DMS 273 (cell line): ENCODE measurements at regions not wholly inside any gene's neighbourhood (a gene's known extent, or its start where the extent isn't known, plus 50 kb on each side); places are given as distances from the start of the nearest gene placed in this dataset.

Experiments used
- DNase-seq: peaks from one replicate; lab custom pipeline; 2025; ENCODE audit not compliant: unreplicated experiment; lab: John Stamatoyannopoulos, UW

GRCh38 chr10:131785121-131785460 lies 115.7 kb upstream of the PPP2R2D start:
- no peak for DNase-seq

- peak; percentile 58 for DNase-seq
These were observed 113.8 kb upstream of the PPP2R2D start for GRCh38 chr10:131786756-131787605.

GRCh38 chr10:131787961-131788360 lies 112.8 kb upstream of the PPP2R2D start:
- DNase-seq, result no peak

- no peak for DNase-seq
These were observed 112.4 kb upstream of the PPP2R2D start for GRCh38 chr10:131788386-131788785.

GRCh38 chr10:131789516-131789915 lies 111.3 kb upstream of the PPP2R2D start:
- no peak for DNase-seq

GRCh38 chr10:131790021-131790420 lies 110.8 kb upstream of the PPP2R2D start:
- DNase-seq, result peak; percentile 3

- DNase-seq, result no peak
These were observed 108.7 kb upstream of the PPP2R2D start for GRCh38 chr10:131792011-131792651.

GRCh38 chr10:131792809-131793208 lies 108.0 kb upstream of the PPP2R2D start:
- no peak for DNase-seq

- no peak for DNase-seq
These were observed 105.0 kb upstream of the PPP2R2D start for GRCh38 chr10:131795761-131796160.

GRCh38 chr10:131797626-131798025 lies 103.2 kb upstream of the PPP2R2D start:
- DNase-seq, result no peak

- DNase-seq, result no peak
These were observed 101.4 kb upstream of the PPP2R2D start for GRCh38 chr10:131799429-131799828.

- DNase-seq, result no peak
These were observed 98.5 kb upstream of the PPP2R2D start for GRCh38 chr10:131802156-131802915.

GRCh38 chr10:131802996-131803395 lies 97.8 kb upstream of the PPP2R2D start:
- no peak for DNase-seq

GRCh38 chr10:131803860-131804425 lies 96.9 kb upstream of the PPP2R2D start:
- DNase-seq, result no peak

GRCh38 chr10:131804551-131805295 lies 96.1 kb upstream of the PPP2R2D start:
- DNase-seq, result no peak

- DNase-seq, result no peak
These were observed 95.1 kb upstream of the PPP2R2D start for GRCh38 chr10:131805696-131806095.

- DNase-seq, result no peak
These were observed 94.7 kb upstream of the PPP2R2D start for GRCh38 chr10:131806146-131806545.

GRCh38 chr10:131806646-131807317 lies 94.0 kb upstream of the PPP2R2D start:
- DNase-seq, result no peak

GRCh38 chr10:131808370-131808930 lies 92.4 kb upstream of the PPP2R2D start:
- DNase-seq, result no peak
